PC-3 (cell line): ENCODE measurements at regions not wholly inside any gene's neighbourhood (a gene's known extent, or its start where the extent isn't known, plus 50 kb on each side); places are given as distances from the start of the nearest gene placed in this dataset.

Experiments used
- EZH2 ChIP-seq: fragments of 300-600 bp; sonication (generic); IDR thresholded peaks from one replicate; pipeline ENCODE4 v1.6.1; 2017; ENCODE audit warnings: antibody characterized with exemption, mild to moderate bottlenecking, low read length; ENCODE audit not compliant: unreplicated experiment
- EZH2phosphoT487 ChIP-seq: fragments of 300-600 bp; sonication (generic); IDR thresholded peaks from 2 replicates; pipeline ENCODE4 v1.6.1; 2018; ENCODE audit warnings: mild to moderate bottlenecking, antibody characterized with exemption, low read length, borderline replicate concordance
- TF ChIP-seq, protein P1 (sequence below): fragments of 300-600 bp; sonication (generic); conservative IDR thresholded peaks from 2 replicates; pipeline ENCODE4 v1.5.1; 2017; ENCODE audit warnings: antibody characterized with exemption, low read depth, mild to moderate bottlenecking, low read length

DNA sequence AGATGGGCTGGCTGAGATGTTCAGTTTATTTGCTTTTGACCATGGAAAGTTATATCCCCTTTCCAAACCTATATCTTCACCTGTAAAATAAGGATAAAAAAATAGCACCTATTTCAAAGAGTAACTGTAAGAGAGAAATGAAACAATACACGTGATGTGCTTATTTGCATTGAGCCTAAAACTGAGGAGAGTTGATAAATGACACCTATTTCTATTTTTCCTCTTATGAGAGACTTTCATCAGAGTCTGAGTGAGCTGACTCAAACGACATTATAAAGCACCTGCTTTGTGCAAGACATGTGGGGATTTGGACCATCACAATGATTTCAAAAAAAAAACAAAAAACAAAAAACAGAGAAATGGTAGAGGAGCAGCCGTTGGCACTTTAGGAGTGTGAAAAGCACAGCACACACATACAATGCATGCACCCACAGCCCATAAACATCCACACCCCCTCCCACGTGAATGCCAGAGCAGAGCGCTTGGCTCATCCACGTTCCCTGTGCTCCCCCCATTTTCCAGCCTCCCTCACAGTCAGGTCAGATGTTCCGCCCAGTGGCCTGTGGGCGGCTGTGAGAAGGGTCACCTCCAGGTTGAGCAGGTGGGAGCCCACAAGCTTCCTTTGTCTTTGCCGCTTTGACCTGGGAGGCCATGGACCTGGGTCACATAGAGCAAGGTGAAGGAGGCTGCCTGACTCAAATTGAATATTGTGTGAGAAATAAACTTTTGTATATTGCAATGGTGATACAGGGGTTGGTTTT, 253.2 kb upstream of the ZNF32 start:
- TF ChIP-seq, protein P1, sequence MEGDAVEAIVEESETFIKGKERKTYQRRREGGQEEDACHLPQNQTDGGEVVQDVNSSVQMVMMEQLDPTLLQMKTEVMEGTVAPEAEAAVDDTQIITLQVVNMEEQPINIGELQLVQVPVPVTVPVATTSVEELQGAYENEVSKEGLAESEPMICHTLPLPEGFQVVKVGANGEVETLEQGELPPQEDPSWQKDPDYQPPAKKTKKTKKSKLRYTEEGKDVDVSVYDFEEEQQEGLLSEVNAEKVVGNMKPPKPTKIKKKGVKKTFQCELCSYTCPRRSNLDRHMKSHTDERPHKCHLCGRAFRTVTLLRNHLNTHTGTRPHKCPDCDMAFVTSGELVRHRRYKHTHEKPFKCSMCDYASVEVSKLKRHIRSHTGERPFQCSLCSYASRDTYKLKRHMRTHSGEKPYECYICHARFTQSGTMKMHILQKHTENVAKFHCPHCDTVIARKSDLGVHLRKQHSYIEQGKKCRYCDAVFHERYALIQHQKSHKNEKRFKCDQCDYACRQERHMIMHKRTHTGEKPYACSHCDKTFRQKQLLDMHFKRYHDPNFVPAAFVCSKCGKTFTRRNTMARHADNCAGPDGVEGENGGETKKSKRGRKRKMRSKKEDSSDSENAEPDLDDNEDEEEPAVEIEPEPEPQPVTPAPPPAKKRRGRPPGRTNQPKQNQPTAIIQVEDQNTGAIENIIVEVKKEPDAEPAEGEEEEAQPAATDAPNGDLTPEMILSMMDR = no peak
- TF ChIP-seq EZH2 = no peak
- no peak for TF ChIP-seq EZH2phosphoT487
